Activated naive CD8-positive, alpha-beta T cell treated with anti-CD3 and anti-CD28 coated beads, Interleukin-2, amount 10 ng/mL, durations not matched to agents 7 days and 5 days (primary cell): ENCODE measurements at regions not wholly inside any gene's neighbourhood (a gene's known extent, or its start where the extent isn't known, plus 50 kb on each side); places are given as distances from the start of the nearest gene placed in this dataset.

Experiments used
- ATAC-seq: fragments of 150-1000 bp; cut with Tn5 transposase; one replicate; pipeline ENCODE4 v1.10.0; 2021; ENCODE audit warnings: low read depth, moderate library complexity
- POLR2A ChIA-PET: fragments of 350-600 bp; sonication (Branson Sonifier 250); formaldehyde crosslinking; loops from one replicate; lab custom pipeline; 2021; ENCODE audit warnings: antibody characterized with exemption; lab: Charles Lee
- DNase-seq: peaks from one replicate; pipeline ENCODE4 v3.0.0; 2021
- H3K27ac Mint-ChIP-seq: one replicate; pipeline ENCODE4 v1.8.0; 2022; ENCODE audit warnings: mild to moderate bottlenecking, mixed read lengths
- H3K27me3 Mint-ChIP-seq: one replicate; pipeline ENCODE4 v1.8.0; 2022; ENCODE audit warnings: mild to moderate bottlenecking, moderate library complexity, mixed read lengths
- H3K36me3 Mint-ChIP-seq: one replicate; pipeline ENCODE4 v1.8.0; 2021; ENCODE audit warnings: mild to moderate bottlenecking, mixed read lengths
- H3K4me1 Mint-ChIP-seq: one replicate; pipeline ENCODE4 v1.8.0; 2021; ENCODE audit warnings: mixed read lengths
- H3K4me3 Mint-ChIP-seq: one replicate; pipeline ENCODE4 v1.8.0; 2022; ENCODE audit warnings: mild to moderate bottlenecking, moderate library complexity, mixed read lengths
- H3K9me3 Mint-ChIP-seq: one replicate; pipeline ENCODE4 v1.8.0; 2021; ENCODE audit warnings: mixed read lengths

DNA sequence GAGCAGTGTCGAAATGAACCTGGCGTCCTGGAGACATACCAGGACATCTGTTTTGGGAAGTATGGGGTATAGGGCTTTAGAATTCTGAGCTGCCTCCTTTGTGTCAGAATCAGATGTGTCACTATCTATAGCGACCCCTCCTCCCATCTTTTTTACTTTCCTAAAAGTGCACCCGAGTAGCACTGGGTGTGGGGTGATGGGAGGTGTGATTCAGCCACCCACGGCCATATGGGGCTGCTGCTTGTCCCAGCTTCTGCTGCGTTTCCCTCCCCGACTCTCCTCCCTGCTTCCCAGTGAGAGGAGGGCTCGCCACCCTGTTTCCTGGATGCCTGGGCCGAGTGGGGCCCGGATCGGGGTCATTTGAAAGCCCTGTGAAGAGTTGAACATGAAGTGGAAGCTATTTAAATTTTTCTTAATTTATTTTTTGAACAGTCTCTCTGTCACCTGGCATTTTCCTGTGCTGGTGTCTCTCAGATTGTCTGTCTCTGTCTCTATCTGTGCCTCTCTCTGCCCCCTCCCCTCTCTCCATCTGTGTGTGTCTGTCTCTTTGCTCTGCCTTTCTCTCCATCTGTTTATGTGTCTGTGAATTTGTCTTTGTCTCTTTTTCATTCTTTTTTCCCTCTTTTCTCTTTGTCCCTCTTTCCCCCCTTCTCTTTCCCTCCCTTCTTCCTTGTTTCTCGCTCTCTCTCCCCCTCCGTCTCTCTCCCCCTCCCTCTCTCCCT lies 638.8 kb upstream of the EEF2KMT start:
- no peaks in the 10 kb centered on the region for H3K27me3 Mint-ChIP-seq
- ATAC-seq (no peak), DNase-seq (no peak)
- H3K4me1 Mint-ChIP-seq = no peaks in the 10 kb centered on the region
- peaks cover 6% of the 10 kb centered on the region for H3K9me3 Mint-ChIP-seq
- no peaks in the 10 kb centered on the region for H3K36me3 Mint-ChIP-seq
- H3K4me3 Mint-ChIP-seq = no peak overlapping the region
- H3K27ac Mint-ChIP-seq = no peak overlapping the region
- POLR2A ChIA-PET = no interaction called here

DNA sequence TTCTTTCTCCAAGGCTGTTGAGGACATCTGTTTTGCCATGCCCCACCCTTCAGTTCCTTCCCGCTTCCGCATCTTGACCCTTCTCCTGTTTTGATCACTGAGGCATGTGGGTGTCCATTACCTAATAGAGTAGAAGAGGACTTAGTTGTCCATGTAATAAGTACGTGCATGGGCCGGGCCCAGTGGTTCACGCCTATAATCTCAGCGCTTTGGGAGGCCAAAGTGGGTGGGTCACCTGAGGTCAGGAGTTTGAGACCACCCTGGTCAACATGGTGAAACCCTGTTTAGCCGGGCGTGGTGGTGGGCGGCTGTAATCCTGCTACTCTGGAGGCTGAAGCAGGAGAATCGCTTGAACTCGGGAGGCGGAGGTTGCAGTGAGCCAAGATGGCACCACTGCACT lies 637.8 kb upstream of the EEF2KMT start:
- ATAC-seq (no peak), DNase-seq (no peak)
- H3K27ac Mint-ChIP-seq = no peak overlapping the region
- H3K4me3 Mint-ChIP-seq = no peak overlapping the region
- H3K9me3 Mint-ChIP-seq = peaks cover 6% of the 10 kb centered on the region
- no peaks in the 10 kb centered on the region for H3K27me3 Mint-ChIP-seq
- H3K36me3 Mint-ChIP-seq = no peaks in the 10 kb centered on the region
- POLR2A ChIA-PET = no interaction called here
- H3K4me1 Mint-ChIP-seq = no peaks in the 10 kb centered on the region

DNA sequence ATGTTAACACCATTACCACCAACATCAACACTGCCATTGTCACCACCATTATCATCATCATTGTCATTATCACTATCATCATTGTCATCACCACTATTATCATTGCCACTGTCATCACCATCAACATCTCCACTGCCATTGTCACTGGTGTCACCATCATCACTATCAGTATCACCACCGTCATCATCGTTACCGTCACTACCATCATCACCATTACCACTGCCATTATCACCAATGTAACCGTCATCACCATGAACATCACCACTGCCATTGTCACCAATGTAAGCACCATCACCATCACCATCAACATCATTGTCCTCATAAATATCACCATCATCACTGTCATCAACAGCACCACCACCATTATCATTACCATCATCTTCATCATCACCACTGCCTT lies 633.2 kb upstream of the EEF2KMT start:
- Mint-ChIP-seq H3K27me3 (no peaks in the 10 kb centered on the region), H3K9me3 (peaks cover 6% of the 10 kb centered on the region), H3K4me3 (no peak overlapping the region), H3K27ac (no peak overlapping the region), H3K4me1 (no peaks in the 10 kb centered on the region), H3K36me3 (no peaks in the 10 kb centered on the region)
- DNase-seq (no peak), ATAC-seq (no peak)
- POLR2A ChIA-PET = no interaction called here

DNA sequence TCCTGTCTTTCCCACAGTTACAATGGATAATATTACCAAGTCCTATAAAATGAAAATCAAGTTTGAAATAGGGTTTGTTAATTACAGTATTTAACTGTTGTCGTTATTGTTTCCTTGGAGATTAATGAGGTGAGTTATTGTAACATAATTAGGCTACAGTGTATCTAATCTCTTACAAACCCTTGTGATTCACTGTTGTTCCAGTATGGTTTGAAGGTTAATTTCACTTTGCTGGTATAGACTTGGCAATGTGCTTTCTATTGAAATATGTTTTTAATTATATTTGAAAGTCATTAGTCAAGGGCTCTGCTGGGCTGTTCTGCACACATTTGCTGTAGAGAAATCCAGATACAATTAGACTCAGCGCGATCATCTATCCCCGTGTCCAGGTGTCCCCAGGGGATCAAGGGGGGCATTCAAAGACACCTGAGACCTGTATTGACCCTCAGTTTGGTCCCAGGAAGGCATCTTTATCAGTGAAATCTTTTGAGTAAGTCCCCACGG lies 624.6 kb upstream of the EEF2KMT start:
- Mint-ChIP-seq H3K4me1 (no peaks in the 10 kb centered on the region), H3K27me3 (no peaks in the 10 kb centered on the region), H3K27ac (no peak overlapping the region), H3K9me3 (peaks cover 2% of the 10 kb centered on the region), H3K4me3 (no peak overlapping the region), H3K36me3 (no peaks in the 10 kb centered on the region)
- ATAC-seq (no peak), DNase-seq (no peak)
- POLR2A ChIA-PET = no interaction called here

DNA sequence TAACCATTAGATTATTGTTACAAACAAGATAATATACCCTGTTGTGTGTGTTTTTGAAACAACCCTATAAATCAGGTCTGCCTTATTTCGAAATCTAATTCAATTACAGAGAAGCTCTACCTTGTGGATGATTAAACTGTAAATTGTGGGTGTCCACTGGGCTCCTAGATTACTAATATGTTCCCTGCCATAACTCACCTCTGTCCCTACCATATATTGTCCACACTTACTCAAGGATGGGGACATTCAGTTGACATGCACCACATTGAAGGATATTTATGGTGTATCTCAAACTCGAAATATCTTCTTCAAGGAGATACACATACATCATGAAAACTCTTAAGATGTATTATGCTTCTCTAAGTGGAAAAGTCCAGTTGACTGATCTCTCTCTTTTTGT lies 617.6 kb upstream of the EEF2KMT start:
- POLR2A ChIA-PET = no interaction called here
- DNase-seq (no peak), ATAC-seq (no peak)
- Mint-ChIP-seq H3K4me3 (no peak overlapping the region), H3K27me3 (no peaks in the 10 kb centered on the region), H3K9me3 (peaks cover 8% of the 10 kb centered on the region), H3K36me3 (no peaks in the 10 kb centered on the region), H3K27ac (no peak overlapping the region), H3K4me1 (no peaks in the 10 kb centered on the region)

DNA sequence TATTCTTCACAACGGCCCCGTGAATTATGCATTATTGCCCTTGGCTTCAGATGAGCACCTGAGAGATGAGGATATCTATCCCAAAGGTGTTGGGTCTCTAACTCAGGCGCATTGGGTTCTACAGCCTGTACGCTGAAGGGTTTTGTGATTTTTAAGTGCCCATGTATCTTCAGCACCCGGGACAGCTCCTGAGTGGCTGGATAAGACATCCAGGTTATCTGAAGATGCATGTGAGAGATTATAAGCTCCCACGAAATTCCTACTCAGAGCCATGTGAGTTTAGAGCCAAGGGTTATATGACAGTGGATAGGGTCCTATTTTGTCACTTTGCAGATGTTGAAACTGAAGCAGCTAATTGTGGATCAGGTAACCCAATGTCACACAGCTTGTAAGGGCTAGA lies 612.3 kb upstream of the EEF2KMT start:
- ATAC-seq (no peak), DNase-seq (no peak)
- POLR2A ChIA-PET = no interaction called here
- no peaks in the 10 kb centered on the region for H3K4me1 Mint-ChIP-seq
- H3K27me3 Mint-ChIP-seq = no peaks in the 10 kb centered on the region
- no peak overlapping the region for H3K27ac Mint-ChIP-seq
- no peak overlapping the region for H3K4me3 Mint-ChIP-seq
- no peaks in the 10 kb centered on the region for H3K36me3 Mint-ChIP-seq
- H3K9me3 Mint-ChIP-seq = peaks cover 11% of the 10 kb centered on the region

DNA sequence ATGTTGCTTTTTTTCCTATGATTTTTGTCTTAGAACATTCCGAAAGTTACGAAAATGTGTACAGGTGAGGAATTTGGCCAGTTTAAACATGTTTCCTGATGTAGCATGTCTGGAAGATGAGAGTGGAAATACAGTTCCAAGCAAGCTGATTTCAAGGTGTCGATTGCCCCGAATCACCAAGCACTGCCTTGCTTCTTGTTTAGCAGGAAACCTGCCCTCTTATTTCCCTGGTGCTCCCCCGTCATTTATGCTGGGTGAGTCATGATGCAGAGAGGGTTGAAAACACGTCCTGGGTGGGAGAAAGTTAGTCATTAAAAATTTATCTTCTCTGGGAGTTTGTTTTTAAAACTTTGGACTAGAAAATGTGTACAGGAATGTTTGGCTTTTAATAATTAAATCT lies 608.6 kb upstream of the EEF2KMT start:
- Mint-ChIP-seq H3K4me1 (no peaks in the 10 kb centered on the region), H3K27ac (no peak overlapping the region), H3K9me3 (peaks cover 15% of the 10 kb centered on the region), H3K4me3 (no peak overlapping the region), H3K36me3 (no peaks in the 10 kb centered on the region), H3K27me3 (no peaks in the 10 kb centered on the region)
- POLR2A ChIA-PET = no interaction called here
- no peak for ATAC-seq
- no peak for DNase-seq

DNA sequence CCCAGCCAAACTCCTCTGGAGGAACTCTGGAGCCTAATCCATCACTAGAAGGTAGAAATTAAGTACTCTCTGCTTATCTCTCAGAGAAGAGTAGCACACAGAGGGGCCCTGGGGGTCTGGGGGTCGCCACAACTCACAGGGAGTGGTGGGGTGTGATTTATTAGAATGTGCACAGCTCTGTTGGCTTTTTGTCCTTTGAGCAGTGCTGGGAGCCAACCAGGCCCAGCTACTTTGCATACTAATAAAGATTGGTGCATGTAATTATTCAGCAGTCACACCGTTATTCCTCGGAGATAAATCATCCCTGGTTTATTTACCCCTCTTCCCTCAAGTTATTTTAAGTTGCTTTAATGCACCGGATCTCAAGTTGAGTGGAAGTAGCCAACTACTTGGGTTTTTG lies 606.7 kb upstream of the EEF2KMT start:
- Mint-ChIP-seq H3K36me3 (no peaks in the 10 kb centered on the region), H3K9me3 (peaks cover 16% of the 10 kb centered on the region), H3K4me3 (no peak overlapping the region), H3K4me1 (no peaks in the 10 kb centered on the region), H3K27ac (no peak overlapping the region), H3K27me3 (no peaks in the 10 kb centered on the region)
- ATAC-seq (no peak), DNase-seq (no peak)
- POLR2A ChIA-PET = no interaction called here

DNA sequence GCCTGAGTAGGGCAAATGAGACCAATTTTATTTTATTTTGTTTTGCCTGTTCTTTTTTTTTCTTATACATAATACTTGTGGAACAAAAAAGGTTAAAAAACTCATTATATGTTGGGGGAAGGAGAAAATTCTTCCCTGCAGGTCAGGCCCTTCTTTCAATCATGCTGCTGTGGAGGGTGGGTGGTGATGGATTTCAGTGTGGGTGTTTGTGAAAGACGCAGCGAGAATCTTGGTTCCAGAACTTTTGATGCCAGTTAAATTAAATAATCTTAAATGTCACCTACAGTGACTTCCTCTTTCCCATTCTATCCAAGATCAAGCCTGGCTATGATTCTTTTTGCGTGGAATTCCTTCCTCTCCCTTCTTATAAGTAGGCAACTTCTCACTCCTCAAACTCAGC lies 595.8 kb upstream of the EEF2KMT start:
- Mint-ChIP-seq H3K27me3 (no peaks in the 10 kb centered on the region), H3K9me3 (no peaks in the 10 kb centered on the region), H3K4me1 (no peaks in the 10 kb centered on the region), H3K27ac (no peak overlapping the region), H3K4me3 (no peak overlapping the region), H3K36me3 (no peaks in the 10 kb centered on the region)
- no peak for ATAC-seq
- POLR2A ChIA-PET = no interaction called here
- no peak for DNase-seq

DNA sequence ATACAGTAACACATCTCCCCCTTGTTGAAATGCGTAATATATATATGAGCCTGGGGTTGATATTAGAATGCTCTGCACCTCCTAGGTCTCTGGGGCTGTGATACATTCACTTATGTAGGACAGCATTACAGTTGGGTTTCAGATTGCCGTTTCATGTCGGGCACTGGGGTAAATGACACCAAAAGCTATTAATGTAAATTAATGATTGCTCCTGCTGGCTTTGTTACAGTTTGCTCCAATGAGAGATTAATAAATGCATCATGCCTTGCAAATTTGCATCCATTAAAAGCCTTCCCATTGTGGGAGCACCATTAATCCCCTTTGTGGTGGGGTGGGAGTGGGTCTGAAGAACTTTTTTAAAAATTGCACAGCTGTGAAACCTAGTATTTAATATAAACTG lies 584.4 kb upstream of the EEF2KMT start:
- Mint-ChIP-seq H3K4me1 (no peaks in the 10 kb centered on the region), H3K4me3 (no peak overlapping the region), H3K36me3 (no peaks in the 10 kb centered on the region), H3K9me3 (peaks cover 2% of the 10 kb centered on the region), H3K27me3 (no peaks in the 10 kb centered on the region), H3K27ac (no peak overlapping the region)
- POLR2A ChIA-PET = no interaction called here
- no peak for DNase-seq
- no peak for ATAC-seq

DNA sequence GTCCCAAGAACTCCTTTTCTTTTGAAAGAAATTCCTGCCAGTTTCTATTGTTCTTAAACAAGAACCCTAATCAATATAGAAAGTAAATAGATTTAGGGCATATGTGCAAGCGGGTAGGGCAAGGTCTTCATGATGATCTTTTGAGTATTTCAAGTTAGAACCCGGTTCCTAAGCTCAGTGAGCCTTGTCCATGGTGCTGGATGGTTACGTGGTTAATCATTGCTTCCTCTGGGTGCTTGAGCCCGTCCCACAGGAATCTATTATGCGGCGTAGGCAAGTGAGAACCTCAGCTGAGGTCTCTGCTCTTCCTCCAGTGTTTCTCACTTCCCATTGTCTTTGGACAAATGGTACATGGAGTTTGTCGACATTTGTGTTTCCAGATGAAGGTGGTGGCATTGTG lies 580.8 kb upstream of the EEF2KMT start:
- ATAC-seq (no peak), DNase-seq (no peak)
- H3K36me3 Mint-ChIP-seq = no peaks in the 10 kb centered on the region
- H3K27ac Mint-ChIP-seq = no peak overlapping the region
- peaks cover 2% of the 10 kb centered on the region for H3K9me3 Mint-ChIP-seq
- no peaks in the 10 kb centered on the region for H3K27me3 Mint-ChIP-seq
- POLR2A ChIA-PET = no interaction called here
- H3K4me1 Mint-ChIP-seq = no peaks in the 10 kb centered on the region
- H3K4me3 Mint-ChIP-seq = no peak overlapping the region

DNA sequence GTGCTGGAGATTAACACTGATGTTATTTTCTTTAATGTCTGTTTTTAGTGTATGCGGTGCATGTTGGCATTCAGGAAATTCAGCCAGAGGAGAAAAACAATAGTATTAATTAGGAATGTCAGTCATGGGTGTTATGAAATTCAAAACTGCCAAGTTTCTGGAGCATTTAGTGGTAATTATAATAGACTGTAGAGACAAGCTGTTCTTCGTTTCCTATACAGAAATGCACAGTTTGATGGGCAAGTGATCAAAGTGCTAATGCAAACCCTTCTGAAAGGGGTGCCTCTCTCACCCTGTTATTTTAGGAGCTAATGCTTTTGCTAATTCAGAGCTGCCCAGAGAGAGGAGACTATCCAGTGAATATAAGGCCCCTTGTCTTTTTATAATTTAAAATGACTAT lies 573.8 kb upstream of the EEF2KMT start:
- no peak for ATAC-seq
- Mint-ChIP-seq H3K4me1 (no peaks in the 10 kb centered on the region), H3K9me3 (no peaks in the 10 kb centered on the region), H3K27ac (no peak overlapping the region), H3K27me3 (no peaks in the 10 kb centered on the region), H3K4me3 (no peak overlapping the region), H3K36me3 (no peaks in the 10 kb centered on the region)
- DNase-seq = no peak
- POLR2A ChIA-PET = no interaction called here

DNA sequence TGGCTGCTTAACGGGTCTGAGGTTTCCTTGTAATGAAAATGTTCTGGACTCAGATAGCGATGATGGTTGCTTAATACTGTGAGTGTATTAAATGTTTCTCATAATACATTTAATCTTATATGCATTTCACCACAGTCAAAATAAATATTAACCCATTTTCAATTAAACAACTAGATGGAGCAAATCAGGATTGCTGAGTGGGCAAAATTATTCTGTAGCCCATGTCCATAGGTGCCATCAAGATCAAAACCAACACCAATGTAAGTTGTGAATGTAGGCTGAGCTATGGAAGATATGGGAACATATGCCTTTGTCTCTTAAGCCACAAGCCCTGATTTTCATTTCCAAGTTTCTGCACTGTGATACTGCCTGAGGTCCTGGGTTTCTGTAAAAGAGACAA lies 572.6 kb upstream of the EEF2KMT start:
- no peaks in the 10 kb centered on the region for H3K4me1 Mint-ChIP-seq
- no peaks in the 10 kb centered on the region for H3K27me3 Mint-ChIP-seq
- H3K36me3 Mint-ChIP-seq = no peaks in the 10 kb centered on the region
- POLR2A ChIA-PET = no interaction called here
- H3K9me3 Mint-ChIP-seq = no peaks in the 10 kb centered on the region
- DNase-seq = no peak
- H3K27ac Mint-ChIP-seq = no peak overlapping the region
- no peak overlapping the region for H3K4me3 Mint-ChIP-seq
- ATAC-seq = no peak

DNA sequence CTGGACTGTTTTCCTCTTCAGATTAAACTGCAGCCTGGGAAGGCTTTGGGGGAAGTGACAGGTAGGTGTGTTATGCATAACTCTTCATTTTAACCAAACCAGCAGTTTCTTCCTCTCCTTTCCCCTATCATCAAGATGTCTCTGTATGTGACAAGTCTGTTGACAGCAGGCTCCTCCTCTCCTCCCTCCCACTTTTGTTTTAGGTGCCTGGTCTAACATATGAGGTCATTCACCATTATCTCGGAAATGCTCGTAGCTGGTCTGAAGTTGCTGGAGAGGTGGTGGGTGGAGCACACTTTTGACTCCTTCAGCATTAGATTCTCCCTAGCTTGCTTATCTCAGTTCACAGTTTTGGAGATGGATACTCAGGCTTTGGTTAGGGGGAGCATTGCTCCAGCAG lies 571.0 kb upstream of the EEF2KMT start:
- Mint-ChIP-seq H3K4me1 (no peaks in the 10 kb centered on the region), H3K4me3 (no peak overlapping the region), H3K27ac (no peak overlapping the region), H3K36me3 (no peaks in the 10 kb centered on the region), H3K27me3 (no peaks in the 10 kb centered on the region), H3K9me3 (no peaks in the 10 kb centered on the region)
- POLR2A ChIA-PET = no interaction called here
- DNase-seq = no peak
- ATAC-seq = no peak

DNA sequence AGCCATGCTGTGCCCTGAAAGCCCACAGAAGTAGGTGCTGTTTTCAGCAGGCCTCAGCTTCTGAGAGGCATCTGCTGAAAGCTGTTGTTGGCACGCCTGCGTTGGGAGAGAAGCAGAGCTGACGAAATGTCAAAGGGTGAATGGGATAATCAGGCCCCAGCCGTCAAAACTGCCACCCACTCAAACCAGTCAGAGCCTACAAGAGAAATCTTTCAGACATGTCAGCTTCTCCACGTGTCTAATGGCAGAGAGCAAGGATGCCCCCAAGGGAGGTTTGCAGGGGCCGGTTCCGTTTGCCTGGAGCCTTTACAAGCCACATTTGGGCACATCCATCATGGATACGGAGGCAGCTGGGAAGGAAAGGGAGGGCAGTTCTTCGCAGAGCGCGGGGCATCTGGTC lies 568.2 kb upstream of the EEF2KMT start:
- DNase-seq (no peak), ATAC-seq (no peak)
- Mint-ChIP-seq H3K4me3 (no peak overlapping the region), H3K27me3 (no peaks in the 10 kb centered on the region), H3K4me1 (no peaks in the 10 kb centered on the region), H3K36me3 (no peaks in the 10 kb centered on the region), H3K27ac (no peak overlapping the region), H3K9me3 (no peaks in the 10 kb centered on the region)
- POLR2A ChIA-PET = no interaction called here
